HepG2 (cell line): ENCODE measurements at regions not wholly inside any gene's neighbourhood (a gene's known extent, or its start where the extent isn't known, plus 50 kb on each side); places are given as distances from the start of the nearest gene placed in this dataset.

Experiments
- ATAC-seq: fragments of 200-7000 bp; cut with Tn5 transposase; 3 replicates; pipeline ENCODE4 v1.9.1; 2020; ENCODE audit warnings: mild to moderate bottlenecking, moderate library complexity
- BruUV-seq: library from RNA; stranded (reverse); fragments of 400-500 nt; replicated peaks from 2 replicates; lab custom pipeline; 2021; lab: Mats Ljungman, UMichigan
- CTCF ChIA-PET: fragments of 300-600 bp; formaldehyde crosslinking; extraction: SDS; loops from one replicate; lab custom pipeline; 2021; ENCODE audit warnings: low total read pairs, inconsistent platforms, low intra/inter-chr PET ratio; lab: Yijun Ruan, JAX
- POLR2A ChIA-PET: fragments of 350-600 bp; sonication (Branson Sonifier 250); formaldehyde crosslinking; loops from one replicate; lab custom pipeline; 2020; ENCODE audit warnings: antibody characterized with exemption, inconsistent platforms; lab: Yijun Ruan, JAX
- DNase-seq: peaks from one replicate; pipeline ENCODE4 v3.0.0-alpha.2; 2015; ENCODE audit warnings: low spot score
- FAIRE-seq: peaks from 3 replicates; lab custom pipeline; 2011; peaks lifted over from hg19 to GRCh38; lab: Jason Lieb, UNC
- H2AFZ ChIP-seq: one replicate; pipeline ENCODE4 v1.6.1; 2011; ENCODE audit warnings: low read length, inconsistent platforms
- H3K27ac ChIP-seq: fragments of 300-600 bp; 3 replicates; pipeline ENCODE4 v1.8.0; 2011; ENCODE audit warnings: mixed run types, mild to moderate bottlenecking, mixed read lengths, low read length, inconsistent platforms; ENCODE audit not compliant: insufficient read depth; ENCODE audit errors: extremely low read length
- H3K27me3 ChIP-seq, 2 experiments: fragments of 200-600 bp in 1 of 2; 2 replicates in 1 of 2; 3 replicates in 1 of 2; pipeline versions ENCODE4 v1.6.0 to v1.8.0; 2011; ENCODE audit warnings: low read length in 2 of 2, mild to moderate bottlenecking in 2 of 2, moderate library complexity in 2 of 2, inconsistent platforms in 1 of 2; ENCODE audit not compliant: insufficient read depth in 2 of 2, control insufficient read depth in 1 of 2
- H3K36me3 ChIP-seq, 2 experiments: fragments of 200-600 bp in 1 of 2; replicated peaks in 1 of 2; 2 replicates in 1 of 2; 3 replicates in 1 of 2; pipeline versions ENCODE4 v1.5.1 to v1.8.0; 2011; ENCODE audit warnings: low read length in 2 of 2, inconsistent platforms in 1 of 2; ENCODE audit not compliant: insufficient read depth in 2 of 2, control insufficient read depth in 1 of 2
- H3K4me1 ChIP-seq: 2 replicates; pipeline ENCODE4 v1.5.1; 2012; ENCODE audit warnings: low read length, inconsistent platforms; ENCODE audit not compliant: insufficient read depth
- H3K4me2 ChIP-seq: 2 replicates; pipeline ENCODE4 v1.6.0; 2011; ENCODE audit warnings: low read depth, low read length, inconsistent platforms
- H3K4me3 ChIP-seq, 3 experiments: fragments of 200-600 bp in 1 of 3; sonication (generic), shearing (Covaris generic) in 1 of 3; replicated peaks in 1 of 3; 2 replicates each; pipeline ENCODE4 v1.5.1; 2011 to 2016; ENCODE audit warnings: low read length in 3 of 3, inconsistent platforms in 2 of 3, low read depth in 2 of 3, mild to moderate bottlenecking in 2 of 3, control low read depth in 1 of 3, mixed read lengths in 1 of 3; ENCODE audit not compliant: insufficient read depth in 1 of 3
- H3K79me2 ChIP-seq: one replicate; pipeline ENCODE4 v1.6.1; 2011; ENCODE audit warnings: low read length, inconsistent platforms; ENCODE audit not compliant: insufficient read depth
- H3K9ac ChIP-seq: 2 replicates; pipeline ENCODE4 v1.6.0; 2011; ENCODE audit warnings: mild to moderate bottlenecking, low read depth, low read length, inconsistent platforms; ENCODE audit not compliant: insufficient read depth
- H3K9me3 ChIP-seq: 2 replicates; pipeline ENCODE4 v1.5.1; 2012; ENCODE audit warnings: mild to moderate bottlenecking, low read length
- H4K20me1 ChIP-seq: 2 replicates; pipeline ENCODE4 v1.6.0; 2011; ENCODE audit warnings: inconsistent platforms, mild to moderate bottlenecking, low read length, moderate library complexity; ENCODE audit not compliant: insufficient read depth
- CREB1 ChIP-seq, 2 experiments: fragments of 450-650 bp in 1 of 2; IDR thresholded peaks; 2 replicates each; pipeline ENCODE4 v1.6.1; 2016 to 2017; ENCODE audit warnings: control low read depth in 1 of 2, mild to moderate bottlenecking in 1 of 2, missing compliant biosample characterization in 1 of 2, missing genetic modification characterization in 1 of 2
- EEA1 ChIP-seq: sonication (generic); formaldehyde crosslinking; IDR thresholded peaks from 2 replicates; pipeline ENCODE4 v1.5.1; 2020; ENCODE audit warnings: mild to moderate bottlenecking, missing genetic modification reagents, borderline replicate concordance
- EHMT2 ChIP-seq: fragments of 200-600 bp; sonication (generic); IDR thresholded peaks from 2 replicates; pipeline ENCODE4 v1.7.0; 2017; ENCODE audit warnings: antibody characterized with exemption, low read depth, low read length, borderline replicate concordance
- KDM2A ChIP-seq: sonication (generic); formaldehyde crosslinking; IDR thresholded peaks from 2 replicates; pipeline ENCODE4 v1.4.0; 2020; ENCODE audit warnings: low read depth, missing genetic modification reagents, borderline replicate concordance
- KDM4B ChIP-seq: sonication (generic); formaldehyde crosslinking; IDR thresholded peaks from 2 replicates; pipeline ENCODE4 v1.4.0; 2020; ENCODE audit warnings: missing genetic modification reagents
- KLF12 ChIP-seq: sonication (generic); formaldehyde crosslinking; IDR thresholded peaks from 2 replicates; pipeline ENCODE4 v1.4.0; 2020; ENCODE audit warnings: missing genetic modification reagents, borderline replicate concordance
- NCOA5 ChIP-seq: sonication (generic); formaldehyde crosslinking; IDR thresholded peaks from 2 replicates; pipeline ENCODE4 v1.4.0; 2020; ENCODE audit warnings: missing genetic modification reagents
- PRPF4 ChIP-seq: fragments of 200-400 bp; formaldehyde crosslinking; IDR thresholded peaks from 2 replicates; pipeline ENCODE4 v1.6.1; 2016; ENCODE audit warnings: low read length, low read depth; ENCODE audit not compliant: poor library complexity, severe bottlenecking
- TMF1 ChIP-seq: sonication (generic); formaldehyde crosslinking; IDR thresholded peaks from 2 replicates; pipeline ENCODE4 v1.8.1; 2022; ENCODE audit warnings: low read depth, missing genetic modification reagents
- TOPORS ChIP-seq: sonication (generic); formaldehyde crosslinking; IDR thresholded peaks from 2 replicates; pipeline ENCODE4 v1.8.0; 2023; ENCODE audit warnings: mild to moderate bottlenecking, missing genetic modification reagents
- TRAFD1 ChIP-seq: sonication (generic); formaldehyde crosslinking; IDR thresholded peaks from 2 replicates; pipeline ENCODE4 v1.5.1; 2020; ENCODE audit warnings: missing genetic modification reagents, mild to moderate bottlenecking, borderline replicate concordance
- ZBTB1 ChIP-seq: sonication (generic); formaldehyde crosslinking; IDR thresholded peaks from 2 replicates; pipeline ENCODE4 v1.4.0; 2020; ENCODE audit warnings: missing genetic modification reagents, borderline replicate concordance
- ZC3H13 ChIP-seq: sonication (generic); formaldehyde crosslinking; IDR thresholded peaks from 2 replicates; pipeline ENCODE4 v1.8.1; 2023; ENCODE audit warnings: mild to moderate bottlenecking, missing genetic modification reagents, moderate library complexity
- ZNF329 ChIP-seq: sonication (generic); formaldehyde crosslinking; IDR thresholded peaks from 2 replicates; pipeline ENCODE4 v1.9.0; 2021; ENCODE audit warnings: low read depth, mild to moderate bottlenecking, missing genetic modification reagents
- ZNF333 ChIP-seq: sonication (generic); formaldehyde crosslinking; IDR thresholded peaks from 2 replicates; pipeline ENCODE4 v1.4.0; 2020; ENCODE audit warnings: mild to moderate bottlenecking, missing genetic modification reagents, borderline replicate concordance
- ZNF484 ChIP-seq: sonication (generic); formaldehyde crosslinking; IDR thresholded peaks from 2 replicates; pipeline ENCODE4 v1.5.1; 2020; ENCODE audit warnings: mild to moderate bottlenecking, low read depth, missing genetic modification reagents, borderline replicate concordance
- ZNF607 ChIP-seq: sonication (generic); formaldehyde crosslinking; IDR thresholded peaks from 2 replicates; pipeline ENCODE4 v1.5.1; 2020; ENCODE audit warnings: missing genetic modification reagents, mild to moderate bottlenecking, borderline replicate concordance
- ZSCAN25 ChIP-seq: sonication (generic); formaldehyde crosslinking; IDR thresholded peaks from 2 replicates; pipeline ENCODE4 v1.8.0; 2022; ENCODE audit warnings: mild to moderate bottlenecking, missing genetic modification reagents
- WGBS: methylation state at CpG from one replicate; pipeline ENCODE4 v1.1.6; 2017; ENCODE audit warnings: low lambda C conversion rate; 5-methylcytosine and 5-hydroxymethylcytosine counted together
- in situ Hi-C: cut with HindIII; loops from 2 replicates; pipeline ENCODE4 v1.10.0; 2017; ENCODE audit warnings: low pct_unique_long_range_greater_than_20kb; ENCODE audit not compliant: extremely low pct_ligation_motif_present
- intact Hi-C: fragments of 100-400 bp; cut with micrococcal nuclease; formaldehyde crosslinking; loops from one replicate; pipeline ENCODE4 v1.10.0; 2022; ENCODE audit not compliant: unreplicated experiment
- TF ChIP-seq, protein P1 (sequence below): sonication (generic); formaldehyde crosslinking; IDR thresholded peaks from 2 replicates; pipeline ENCODE4 v1.4.0; 2020; ENCODE audit warnings: low read depth, mild to moderate bottlenecking, missing genetic modification reagents

GRCh38 chr10:43774234-43774769, 125.6 kb upstream of the ZNF32 start:
- 38% methylated on average over 5 of the region's 5 CpGs for whole genome bisulfite sequencing
- FAIRE-seq, result no peak
- intact Hi-C loops, result no loop called here

GRCh38 chr10:43773736-43774135, 125.1 kb upstream of the ZNF32 start:
- Histone ChIP-seq H3K4me2 (no peak overlapping the region), H3K27ac (no peak overlapping the region), H3K4me3 (no peak overlapping the region), H4K20me1 (no peaks in the 10 kb centered on the region; the same call in 1 of the 2 replicates), H3K36me3 (no peaks in the 10 kb centered on the region), H2AFZ (no peak overlapping the region), H3K79me2 (no peaks in the 10 kb centered on the region), H3K9ac (no peak overlapping the region), H3K9me3 (no peaks in the 10 kb centered on the region), H3K27me3 (no peaks in the 10 kb centered on the region), H3K4me1 (no peaks in the 10 kb centered on the region)
- FAIRE-seq (no peak), DNase-seq (no peak), ATAC-seq (no peak)
- 0% methylated on average over 1 of the region's 1 CpG for WGBS
- ChIA-PET CTCF (no interaction called here), POLR2A (no interaction called here)
- in situ Hi-C loops (no loop called here), intact Hi-C loops (no loop called here)
- BruUV-seq, result no TSS peak
- TF ChIP-seq TMF1 (CRISPR knock-in tag) (no peak), KLF12 (CRISPR knock-in tag) (no peak), EHMT2 (no peak), TOPORS (CRISPR knock-in tag) (no peak), KDM4B (CRISPR knock-in tag) (no peak), ZNF484 (CRISPR knock-in tag) (no peak), ZBTB1 (CRISPR knock-in tag) (no peak), ZSCAN25 (no peak), ZNF607 (CRISPR knock-in tag) (no peak), ZNF333 (CRISPR knock-in tag) (no peak), EEA1 (CRISPR knock-in tag) (no peak), ZNF329 (CRISPR knock-in tag) (no peak), ZC3H13 (CRISPR knock-in tag) (no peak), TRAFD1 (CRISPR knock-in tag) (no peak), NCOA5 (CRISPR knock-in tag) (no peak), KDM2A (no peak)
- TF ChIP-seq, protein P1, sequence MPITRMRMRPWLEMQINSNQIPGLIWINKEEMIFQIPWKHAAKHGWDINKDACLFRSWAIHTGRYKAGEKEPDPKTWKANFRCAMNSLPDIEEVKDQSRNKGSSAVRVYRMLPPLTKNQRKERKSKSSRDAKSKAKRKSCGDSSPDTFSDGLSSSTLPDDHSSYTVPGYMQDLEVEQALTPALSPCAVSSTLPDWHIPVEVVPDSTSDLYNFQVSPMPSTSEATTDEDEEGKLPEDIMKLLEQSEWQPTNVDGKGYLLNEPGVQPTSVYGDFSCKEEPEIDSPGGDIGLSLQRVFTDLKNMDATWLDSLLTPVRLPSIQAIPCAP (CRISPR knock-in tag), result no peak

More at GRCh38 chr10:43774234-43774769, 125.6 kb upstream of the ZNF32 start:
- ChIA-PET POLR2A (no interaction called here), CTCF (no interaction called here)
- ATAC-seq (no peak), DNase-seq (no peak)
- in situ Hi-C loops, result no loop called here
- BruUV-seq, result no TSS peak
- Histone ChIP-seq H3K4me1 (no peaks in the 10 kb centered on the region), H3K79me2 (no peaks in the 10 kb centered on the region), H3K4me2 (no peak overlapping the region), H4K20me1 (no peaks in the 10 kb centered on the region; the same call in 1 of the 2 replicates), H3K27ac (no peak overlapping the region), H3K36me3 (no peaks in the 10 kb centered on the region), H3K9me3 (no peaks in the 10 kb centered on the region), H3K27me3 (0 out of 5 replicates have a peak, but pooled peaks cover 0 to 4% of the 10 kb centered on the region in 2 experiments), H3K4me3 (no peak overlapping the region), H2AFZ (no peak overlapping the region), H3K9ac (no peak overlapping the region)
- no peak for TF ChIP-seq PRPF4
- peak; percentile 85 for TF ChIP-seq CREB1 (IDR thresholded peaks at IDR 0.05)
- TF ChIP-seq CREB1 (CRISPR knock-in tag; IDR thresholded peaks at IDR 0.05), result no peak
